ENCODE measurements at regions not wholly inside any gene's neighbourhood (a gene's known extent, or its start where the extent isn't known, plus 50 kb on each side); places are given as distances from the start of the nearest gene placed in this dataset.

GRCh38 chr13:107716241-107716640 is 499.1 kb downstream of the LIG4 start:
- no peak for TF ChIP-seq CTCF (IDR thresholded peaks at IDR 0.05)
- TF ChIP-seq POLR2AphosphoS5 (IDR thresholded peaks at IDR 0.05): no peak
- TF ChIP-seq POLR2A (IDR thresholded peaks at IDR 0.05): no peak
- TF ChIP-seq EP300 (IDR thresholded peaks at IDR 0.05): no peak
